GM12864 (cell line): ENCODE measurements at regions not wholly inside any gene's neighbourhood (a gene's known extent, or its start where the extent isn't known, plus 50 kb on each side); places are given as distances from the start of the nearest gene placed in this dataset.

Source experiments
- DNase-seq: peaks from one replicate; pipeline ENCODE4 v3.0.0-alpha.2; 2011; ENCODE audit warnings: low read depth
- H3K4me3 ChIP-seq: 2 replicates; pipeline ENCODE4 v1.5.1; 2011; ENCODE audit warnings: mild to moderate bottlenecking, low read depth, low read length, control low read depth
- CTCF ChIP-seq: IDR thresholded peaks from 2 replicates; pipeline ENCODE4 v1.5.1; 2011; ENCODE audit warnings: low read depth, mild to moderate bottlenecking, moderate library complexity, low read length, control low read depth, inconsistent platforms; ENCODE audit errors: missing control alignments

GRCh38 chr6:144737998-144738397 is 452.9 kb downstream of the UTRN start:
- no peak overlapping the region for H3K4me3 ChIP-seq
- no peak for DNase-seq
- no peak for TF ChIP-seq CTCF

- no peak for TF ChIP-seq CTCF
- no peak for DNase-seq
- no peak overlapping the region for H3K4me3 ChIP-seq
Observed at GRCh38 chr6:144739873-144740272, 454.7 kb downstream of the UTRN start.

GRCh38 chr6:144741659-144742058 is 456.5 kb downstream of the UTRN start:
- no peak for TF ChIP-seq CTCF
- DNase-seq: no peak
- H3K4me3 ChIP-seq: no peak overlapping the region

- no peak overlapping the region for H3K4me3 ChIP-seq
- DNase-seq: no peak
- no peak for TF ChIP-seq CTCF
Observed at GRCh38 chr6:144742779-144743178, 457.6 kb downstream of the UTRN start.

GRCh38 chr6:144744720-144745119 is 459.6 kb downstream of the UTRN start:
- DNase-seq: no peak
- TF ChIP-seq CTCF: no peak
- no peak overlapping the region for H3K4me3 ChIP-seq

- no peak for TF ChIP-seq CTCF
- H3K4me3 ChIP-seq: no peak overlapping the region
- no peak for DNase-seq
Observed at GRCh38 chr6:144745439-144745838, 460.3 kb downstream of the UTRN start.

GRCh38 chr6:144746902-144747469 is 461.9 kb downstream of the UTRN start:
- no peak for TF ChIP-seq CTCF
- DNase-seq: no peak

More at GRCh38 chr6:144746902-144747469, 461.9 kb downstream of the UTRN start:
- no peak overlapping the region for H3K4me3 ChIP-seq
